ENCODE measurements at regions not wholly inside any gene's neighbourhood (a gene's known extent, or its start where the extent isn't known, plus 50 kb on each side); places are given as distances from the start of the nearest gene placed in this dataset.
A peak's percentile ranks its signal among the peaks of the same experiment; 100 is the strongest.

GRCh38 chr5:102130386-102130785, 165.7 kb downstream of the SLCO4C1 start:
- Histone ChIP-seq H3K36me3 (no peaks in the 10 kb centered on the region), H3K9me3 (no peaks in the 10 kb centered on the region), H3K4me1 (no peaks in the 10 kb centered on the region), H3K4me3 (no peak overlapping the region), H3K27me3 (no peaks in the 10 kb centered on the region), H3K27ac (no peak overlapping the region)
- intact Hi-C loops (cut with DNase I): no loop called here
- no peak for TF ChIP-seq CTCF (IDR thresholded peaks at IDR 0.05)
- no peak for ATAC-seq
- DNase-seq: no peak

DNA sequence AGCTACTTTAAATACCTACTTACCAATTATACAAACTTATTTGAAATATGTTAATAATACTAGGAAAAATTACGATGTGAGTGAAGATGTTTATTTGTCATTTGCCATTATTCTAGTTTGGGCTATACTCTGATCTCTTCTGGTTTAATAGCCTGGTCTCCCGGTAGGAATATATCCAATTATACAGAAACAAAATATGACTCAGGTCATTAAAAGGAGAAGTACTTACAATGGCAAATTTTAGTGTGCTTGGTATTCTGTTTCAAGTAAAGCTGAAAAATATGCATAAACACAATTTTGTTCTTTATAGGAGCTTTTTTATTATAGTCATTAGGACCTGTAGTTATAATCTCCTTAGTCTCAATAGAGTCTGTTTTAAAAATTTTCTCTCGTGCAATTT, 176.8 kb downstream of the SLCO4C1 start:
- ATAC-seq: no peak

GRCh38 chr5:102115736-102116135, 180.3 kb downstream of the SLCO4C1 start:
- Histone ChIP-seq H3K4me1 (no peaks in the 10 kb centered on the region), H3K4me3 (no peak overlapping the region), H3K27ac (no peak overlapping the region), H3K9me3 (no peaks in the 10 kb centered on the region), H3K27me3 (no peaks in the 10 kb centered on the region), H3K36me3 (no peaks in the 10 kb centered on the region)
- intact Hi-C loops (cut with DNase I): no loop called here
- TF ChIP-seq CTCF (IDR thresholded peaks at IDR 0.05): no peak
- ATAC-seq (no peak), DNase-seq (no peak)

More for the DNA sequence above, 176.8 kb downstream of the SLCO4C1 start:
- H3K4me3 ChIP-seq: no peak overlapping the region
- intact Hi-C loops (cut with DNase I): no loop called here
- no peaks in the 10 kb centered on the region for H3K9me3 ChIP-seq
- H3K27me3 ChIP-seq: no peaks in the 10 kb centered on the region
- H3K4me1 ChIP-seq: no peaks in the 10 kb centered on the region
- no peak for DNase-seq
- no peak overlapping the region for H3K27ac ChIP-seq
- H3K36me3 ChIP-seq: no peaks in the 10 kb centered on the region
- TF ChIP-seq CTCF (IDR thresholded peaks at IDR 0.05): no peak

- H3K4me1 ChIP-seq: no peaks in the 10 kb centered on the region
- intact Hi-C loops (cut with DNase I): no loop called here
- H3K4me3 ChIP-seq: no peak overlapping the region
- no peak for TF ChIP-seq CTCF (IDR thresholded peaks at IDR 0.05)
- no peaks in the 10 kb centered on the region for H3K36me3 ChIP-seq
- H3K27ac ChIP-seq: no peak overlapping the region
- ATAC-seq (no peak), DNase-seq (no peak)
- H3K9me3 ChIP-seq: no peaks in the 10 kb centered on the region
- H3K27me3 ChIP-seq: no peaks in the 10 kb centered on the region
Measured at GRCh38 chr5:102114525-102115069, 181.5 kb downstream of the SLCO4C1 start.

GRCh38 chr5:102107865-102108264, 188.2 kb downstream of the SLCO4C1 start:
- H3K4me1 ChIP-seq: no peaks in the 10 kb centered on the region
- ATAC-seq (no peak), DNase-seq (no peak)
- H3K27me3 ChIP-seq: no peaks in the 10 kb centered on the region
- intact Hi-C loops (cut with DNase I): no loop called here
- no peak for TF ChIP-seq CTCF (IDR thresholded peaks at IDR 0.05)
- H3K4me3 ChIP-seq: no peak overlapping the region
- H3K9me3 ChIP-seq: no peaks in the 10 kb centered on the region
- no peak overlapping the region for H3K27ac ChIP-seq
- H3K36me3 ChIP-seq: no peaks in the 10 kb centered on the region

DNA sequence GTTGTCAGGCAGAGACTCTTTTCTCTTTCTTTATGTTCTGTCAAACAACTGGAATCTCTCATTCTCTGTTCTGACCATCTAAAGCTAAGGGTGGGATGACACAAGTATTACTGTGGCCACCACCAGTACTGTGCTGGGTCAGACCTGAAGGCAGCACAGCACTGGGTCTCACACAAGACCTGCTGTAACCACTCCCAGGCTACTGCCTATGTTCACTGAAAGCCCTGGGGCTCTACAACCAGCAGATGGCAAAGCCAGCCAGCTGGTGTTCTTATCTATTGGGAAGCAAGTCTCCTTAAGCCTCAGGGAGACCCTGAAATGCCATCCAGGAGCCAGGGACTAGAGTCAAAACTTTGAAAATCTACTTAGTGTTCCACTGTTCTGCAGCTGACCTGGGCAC, 189.5 kb downstream of the SLCO4C1 start:
- Histone ChIP-seq H3K4me3 (no peak overlapping the region), H3K9me3 (no peaks in the 10 kb centered on the region), H3K27ac (no peak overlapping the region), H3K36me3 (no peaks in the 10 kb centered on the region), H3K4me1 (no peaks in the 10 kb centered on the region), H3K27me3 (no peaks in the 10 kb centered on the region)
- no peak for DNase-seq
- intact Hi-C loops (cut with DNase I): no loop called here
- ATAC-seq: peak; percentile 10
- TF ChIP-seq CTCF (IDR thresholded peaks at IDR 0.05): no peak
